Stomach (tissue), 4 donors: ENCODE measurements at regions not wholly inside any gene's neighbourhood (a gene's known extent, or its start where the extent isn't known, plus 50 kb on each side); places are given as distances from the start of the nearest gene placed in this dataset.

ENCODE experiments used
- CTCF ChIP-seq, 7 experiments: fragments of 450-650 bp in 4 of 7; fragments of 200-600 bp in 3 of 7; sonication (generic) in 3 of 7; IDR thresholded peaks; one replicate each; pipeline ENCODE4 v1.5.1; 2016 to 2019; ENCODE audit warnings: antibody characterized with exemption in 7 of 7, control low read depth in 2 of 7, mild to moderate bottlenecking in 1 of 7
- EP300 ChIP-seq: sonication (generic); formaldehyde crosslinking; IDR thresholded peaks from one replicate; pipeline ENCODE4 v1.6.1; 2017; ENCODE audit warnings: antibody characterized with exemption
- POLR2A ChIP-seq, 4 donors: fragments of 450-650 bp; IDR thresholded peaks; one replicate each; pipeline ENCODE4 v1.6.1; 2016; ENCODE audit warnings: antibody characterized with exemption in 4 of 4, control low read depth in 2 of 4, mild to moderate bottlenecking in 1 of 4, moderate library complexity in 1 of 4

- TF ChIP-seq POLR2A (IDR thresholded peaks at IDR 0.05), result no peak
- TF ChIP-seq CTCF (IDR thresholded peaks at IDR 0.05), result no peak
- no peak for TF ChIP-seq EP300
Measured at GRCh38 chr10:107275806-107276205, 111.3 kb upstream of the SORCS1 start.
